ENCODE measurements at regions not wholly inside any gene's neighbourhood (a gene's known extent, or its start where the extent isn't known, plus 50 kb on each side); places are given as distances from the start of the nearest gene placed in this dataset.
"Not testable (repeated sequence)": the region's sequence is repeated elsewhere in the genome, so short reads cannot be mapped to it uniquely, and the experiment has no call there.

GRCh38 chr7:55686771-55687170, 114.5 kb upstream of the VOPP1 start:
- not testable (repeated sequence) for TF ChIP-seq POLR2A, CTCF (IDR thresholded peaks at IDR 0.05)

Data from right lobe of liver (tissue), 4 donors.